ENCODE measurements at regions not wholly inside any gene's neighbourhood (a gene's known extent, or its start where the extent isn't known, plus 50 kb on each side); places are given as distances from the start of the nearest gene placed in this dataset.

DNA sequence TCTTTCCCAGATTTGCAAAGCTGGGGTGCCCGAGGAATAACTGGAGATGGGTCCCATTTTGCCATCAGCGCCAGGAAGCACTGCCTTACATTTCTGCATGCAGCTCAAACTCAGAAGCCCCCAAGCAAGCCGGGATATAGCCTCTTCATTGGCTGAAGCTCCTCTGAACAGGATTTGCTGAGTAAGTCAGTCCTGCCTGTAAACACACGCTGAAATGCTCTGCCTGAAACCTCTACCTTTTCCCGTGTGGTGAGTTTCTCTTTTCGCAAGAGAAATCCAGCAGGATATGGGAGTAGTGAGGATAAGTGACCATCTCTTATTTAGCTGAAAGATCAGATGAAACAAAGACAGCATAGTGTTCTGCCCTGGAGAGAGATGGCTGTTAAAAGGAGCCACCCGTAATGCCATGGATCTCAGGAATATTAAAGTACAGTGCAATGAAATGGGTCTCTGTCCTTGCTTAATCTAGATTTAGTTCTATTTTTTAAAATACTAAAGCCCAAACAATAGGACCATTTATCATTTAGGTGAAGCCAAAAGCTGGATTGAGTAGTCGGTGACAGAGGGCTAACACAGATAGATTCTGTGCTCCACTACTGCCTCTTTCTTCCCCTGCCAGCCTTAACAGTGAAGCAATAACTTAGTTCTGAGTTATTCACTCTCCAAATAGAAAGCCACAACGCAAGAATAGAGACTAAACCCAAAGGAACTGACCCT is 177.5 kb upstream of the PPP2R2B start:
- H3K4me1 ChIP-seq (ENCODE audit: control insufficient read depth in 1 of 2, insufficient read depth in 2 of 2, low read length in 2 of 2), result no peaks in the 10 kb centered on the region
- intact Hi-C loops (cut with micrococcal nuclease), result no loop called here
- TF ChIP-seq, protein P1, sequence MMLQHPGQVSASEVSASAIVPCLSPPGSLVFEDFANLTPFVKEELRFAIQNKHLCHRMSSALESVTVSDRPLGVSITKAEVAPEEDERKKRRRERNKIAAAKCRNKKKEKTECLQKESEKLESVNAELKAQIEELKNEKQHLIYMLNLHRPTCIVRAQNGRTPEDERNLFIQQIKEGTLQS (IDR thresholded peaks at IDR 0.05), result no peak
- no peak for TF ChIP-seq RAD21 (IDR thresholded peaks at IDR 0.05; ENCODE audit: low read depth)
- no peak for TF ChIP-seq EZH2 (IDR thresholded peaks at IDR 0.05)
- TF ChIP-seq, protein P2, sequence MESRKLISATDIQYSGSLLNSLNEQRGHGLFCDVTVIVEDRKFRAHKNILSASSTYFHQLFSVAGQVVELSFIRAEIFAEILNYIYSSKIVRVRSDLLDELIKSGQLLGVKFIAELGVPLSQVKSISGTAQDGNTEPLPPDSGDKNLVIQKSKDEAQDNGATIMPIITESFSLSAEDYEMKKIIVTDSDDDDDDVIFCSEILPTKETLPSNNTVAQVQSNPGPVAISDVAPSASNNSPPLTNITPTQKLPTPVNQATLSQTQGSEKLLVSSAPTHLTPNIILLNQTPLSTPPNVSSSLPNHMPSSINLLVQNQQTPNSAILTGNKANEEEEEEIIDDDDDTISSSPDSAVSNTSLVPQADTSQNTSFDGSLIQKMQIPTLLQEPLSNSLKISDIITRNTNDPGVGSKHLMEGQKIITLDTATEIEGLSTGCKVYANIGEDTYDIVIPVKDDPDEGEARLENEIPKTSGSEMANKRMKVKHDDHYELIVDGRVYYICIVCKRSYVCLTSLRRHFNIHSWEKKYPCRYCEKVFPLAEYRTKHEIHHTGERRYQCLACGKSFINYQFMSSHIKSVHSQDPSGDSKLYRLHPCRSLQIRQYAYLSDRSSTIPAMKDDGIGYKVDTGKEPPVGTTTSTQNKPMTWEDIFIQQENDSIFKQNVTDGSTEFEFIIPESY (IDR thresholded peaks at IDR 0.05; ENCODE audit: extremely low read depth, insufficient replicate concordance, low read length), result no peak
- TF ChIP-seq, protein P3, sequence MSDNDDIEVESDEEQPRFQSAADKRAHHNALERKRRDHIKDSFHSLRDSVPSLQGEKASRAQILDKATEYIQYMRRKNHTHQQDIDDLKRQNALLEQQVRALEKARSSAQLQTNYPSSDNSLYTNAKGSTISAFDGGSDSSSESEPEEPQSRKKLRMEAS (IDR thresholded peaks at IDR 0.05), result no peak
- no peak for TF ChIP-seq POLR2A (IDR thresholded peaks at IDR 0.05; ENCODE audit: borderline replicate concordance, extremely low read depth, insufficient read depth, insufficient read length)
- TF ChIP-seq EGR1 (IDR thresholded peaks at IDR 0.05; ENCODE audit: low read depth), result no peak
- no peak for TF ChIP-seq SP1 (IDR thresholded peaks at IDR 0.05; ENCODE audit: low read depth)
- no peak for TF ChIP-seq ZFX (IDR thresholded peaks at IDR 0.05)
- no peak for TF ChIP-seq YY1 (IDR thresholded peaks at IDR 0.05; ENCODE audit: extremely low read depth, insufficient replicate concordance, low read depth, low read length)
- H3K4me2 ChIP-seq (ENCODE audit: low read length), result no peak overlapping the region
- peaks cover 41% of the 10 kb centered on the region for H3K27me3 ChIP-seq (ENCODE audit: insufficient read depth, low read length)
- no peaks in the 10 kb centered on the region for H4K20me1 ChIP-seq (ENCODE audit: insufficient read depth)
- CTCF ChIA-PET, result no interaction called here
- no peaks in the 10 kb centered on the region for H3K36me3 ChIP-seq (ENCODE audit: control insufficient read depth in 1 of 2, insufficient read depth in 2 of 2, low read length in 2 of 2)
- no peak overlapping the region for H3K4me3 ChIP-seq (replicated peaks in 1 of 2; ENCODE audit: low read depth in 1 of 2, low read length in 2 of 2)
- no peak overlapping the region for H3K27ac ChIP-seq (ENCODE audit: low read depth, low read length)
- ATAC-seq (no peak), DNase-seq (ENCODE audit: low read depth, low spot score) (no peak)
- no TSS peak for BruUV-seq (replicated peaks)
- no peak overlapping the region for H3K9ac ChIP-seq (ENCODE audit: low read length)
- RAD21 ChIA-PET (ENCODE audit: low non-redundant PET in 1 of 2, low total read pairs in 2 of 2, uncharacterized antibody in 2 of 2, unreplicated experiment in 2 of 2), result no interaction called here
- POLR2A ChIA-PET, result no interaction called here
- no peaks in the 10 kb centered on the region for H3K9me2 ChIP-seq (ENCODE audit: insufficient read depth)
- no peaks in the 10 kb centered on the region for H3K79me2 ChIP-seq (ENCODE audit: insufficient read depth, low read length)
- H3K9me3 ChIP-seq (ENCODE audit: control insufficient read depth in 1 of 2, insufficient read depth in 1 of 2, low read depth in 1 of 2, low read length in 2 of 2), result no peaks in the 10 kb centered on the region
- no peak overlapping the region for H2AFZ ChIP-seq (ENCODE audit: low read depth, low read length, poor library complexity, severe bottlenecking)
